ENCODE measurements at regions not wholly inside any gene's neighbourhood (a gene's known extent, or its start where the extent isn't known, plus 50 kb on each side); places are given as distances from the start of the nearest gene placed in this dataset.

- no peak for DNase-seq (ENCODE audit: low spot score)
- Histone ChIP-seq H3K4me2 (peak overlapping the region; percentile 67), H2AFZ (replicated peaks) (peak overlapping the region; percentile 66), H3K4me1 (peaks cover 31% of the 10 kb centered on the region), H3K9me3 (ENCODE audit: low read depth) (no peaks in the 10 kb centered on the region), H3K79me2 (ENCODE audit: low read depth) (no peaks in the 10 kb centered on the region), H3K27me3 (no peaks in the 10 kb centered on the region), H4K20me1 (ENCODE audit: low read depth) (no peaks in the 10 kb centered on the region), H3K9ac (no peak overlapping the region), H3K27ac (no peak overlapping the region), H3K36me3 (no peaks in the 10 kb centered on the region), H3K4me3 (no peak overlapping the region), H3F3A (ENCODE audit: low read depth) (no peaks in the 10 kb centered on the region)
- H3K4me3 Mint-ChIP-seq: no peak overlapping the region
- H3K27me3 Mint-ChIP-seq (ENCODE audit: insufficient read depth, low read depth): peaks cover 8% of the 10 kb centered on the region
- H3K27ac Mint-ChIP-seq: no peak overlapping the region
- H3K4me1 Mint-ChIP-seq: peaks cover 31% of the 10 kb centered on the region
- no peak for TF ChIP-seq CTCF (IDR thresholded peaks at IDR 0.05)
- TF ChIP-seq EZH2 (IDR thresholded peaks at IDR 0.05): no peak
- no peak for TF ChIP-seq EZH2phosphoT487 (IDR thresholded peaks at IDR 0.05)
- no peaks in the 10 kb centered on the region for H3K36me3 Mint-ChIP-seq
- no peaks in the 10 kb centered on the region for H3K9me3 Mint-ChIP-seq
Observed at GRCh38 chr2:5495586-5495985, 196.6 kb upstream of the SOX11 start.

DNA sequence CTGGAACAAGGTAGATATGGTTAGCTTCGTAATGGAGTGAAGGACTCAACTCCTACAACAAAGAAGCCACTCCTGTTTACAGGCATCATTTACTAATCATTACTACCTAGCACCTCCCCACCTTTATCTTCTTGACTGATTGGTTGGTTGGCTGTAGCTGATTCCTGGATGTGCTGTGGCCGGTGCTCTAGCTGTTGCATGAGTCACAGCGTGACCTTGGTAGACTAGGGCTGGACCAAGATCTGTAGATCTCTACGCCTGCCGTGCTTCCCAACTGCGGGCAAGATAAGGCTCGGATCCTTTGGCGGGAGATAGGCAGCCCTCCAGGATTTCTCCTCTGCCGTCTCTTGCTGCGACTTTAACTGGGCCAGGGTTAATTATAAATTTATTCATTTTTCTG, 194.3 kb upstream of the SOX11 start:
- Histone ChIP-seq H3K4me1 (peaks cover 24% of the 10 kb centered on the region), H3K27me3 (no peaks in the 10 kb centered on the region), H4K20me1 (ENCODE audit: low read depth) (no peaks in the 10 kb centered on the region), H3F3A (ENCODE audit: low read depth) (no peaks in the 10 kb centered on the region), H2AFZ (replicated peaks) (no peak overlapping the region), H3K4me2 (no peak overlapping the region), H3K79me2 (ENCODE audit: low read depth) (no peaks in the 10 kb centered on the region), H3K9me3 (ENCODE audit: low read depth) (no peaks in the 10 kb centered on the region), H3K27ac (no peak overlapping the region), H3K9ac (no peak overlapping the region), H3K4me3 (no peak overlapping the region), H3K36me3 (no peaks in the 10 kb centered on the region)
- no peak for TF ChIP-seq EZH2 (IDR thresholded peaks at IDR 0.05)
- TF ChIP-seq CTCF (IDR thresholded peaks at IDR 0.05): no peak
- TF ChIP-seq EZH2phosphoT487 (IDR thresholded peaks at IDR 0.05): no peak
- no peaks in the 10 kb centered on the region for H3K9me3 Mint-ChIP-seq
- no peak overlapping the region for H3K4me3 Mint-ChIP-seq
- H3K27ac Mint-ChIP-seq: no peak overlapping the region
- peaks cover 23% of the 10 kb centered on the region for H3K4me1 Mint-ChIP-seq
- H3K27me3 Mint-ChIP-seq (ENCODE audit: insufficient read depth, low read depth): peaks cover 9% of the 10 kb centered on the region
- no peak for DNase-seq (ENCODE audit: low spot score)
- H3K36me3 Mint-ChIP-seq: no peaks in the 10 kb centered on the region

DNA sequence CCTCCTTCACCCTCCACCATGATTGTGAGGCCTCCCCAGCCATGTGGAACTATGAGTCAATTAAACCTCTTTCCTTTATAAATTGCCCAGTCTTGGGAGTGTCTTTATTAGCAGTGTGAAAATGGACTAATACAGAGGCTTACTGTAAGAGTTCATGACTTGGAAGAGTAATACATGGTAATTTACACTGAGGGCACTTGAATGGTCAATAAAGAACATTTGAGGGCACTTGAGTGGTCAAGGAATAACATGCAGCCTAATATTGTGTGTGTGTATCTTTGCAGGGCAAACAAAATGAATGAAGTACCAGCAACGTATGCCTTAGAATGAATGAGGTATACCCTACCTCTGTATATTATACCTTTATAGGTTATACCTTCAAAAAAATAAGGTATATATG, 190.4 kb upstream of the SOX11 start:
- TF ChIP-seq CTCF (IDR thresholded peaks at IDR 0.05): no peak
- TF ChIP-seq EZH2 (IDR thresholded peaks at IDR 0.05): no peak
- TF ChIP-seq EZH2phosphoT487 (IDR thresholded peaks at IDR 0.05): no peak
- H4K20me1 ChIP-seq (ENCODE audit: low read depth): no peaks in the 10 kb centered on the region
- no peaks in the 10 kb centered on the region for H3K79me2 ChIP-seq (ENCODE audit: low read depth)
- H3F3A ChIP-seq (ENCODE audit: low read depth): no peaks in the 10 kb centered on the region
- Mint-ChIP-seq H3K27me3 (ENCODE audit: insufficient read depth, low read depth) (peaks cover 4% of the 10 kb centered on the region), H3K36me3 (no peaks in the 10 kb centered on the region), H3K27ac (no peak overlapping the region), H3K9me3 (no peaks in the 10 kb centered on the region), H3K4me1 (peaks cover 5% of the 10 kb centered on the region), H3K4me3 (no peak overlapping the region)
- H3K4me3 ChIP-seq: no peak overlapping the region
- H3K4me1 ChIP-seq: peaks cover 11% of the 10 kb centered on the region
- no peak overlapping the region for H3K9ac ChIP-seq
- DNase-seq (ENCODE audit: low spot score): no peak
- no peak overlapping the region for H3K27ac ChIP-seq
- no peaks in the 10 kb centered on the region for H3K9me3 ChIP-seq (ENCODE audit: low read depth)
- no peak overlapping the region for H3K4me2 ChIP-seq
- no peaks in the 10 kb centered on the region for H3K27me3 ChIP-seq
- H3K36me3 ChIP-seq: no peaks in the 10 kb centered on the region
- no peak overlapping the region for H2AFZ ChIP-seq (replicated peaks)

All from neural progenitor cell (in vitro differentiated cells).